SK-N-SH (cell line): ENCODE measurements at regions not wholly inside any gene's neighbourhood (a gene's known extent, or its start where the extent isn't known, plus 50 kb on each side); places are given as distances from the start of the nearest gene placed in this dataset.

Source experiments
- CTCF ChIA-PET: fragments of 300-600, 350-600 bp; formaldehyde crosslinking; extraction: SDS; loops from one replicate; lab custom pipeline; 2021; lab: Yijun Ruan, JAX
- POLR2A ChIA-PET: fragments of 350-600 bp; sonication (Branson Sonifier 250); formaldehyde crosslinking; extraction: SDS; loops from one replicate; lab custom pipeline; 2020; ENCODE audit warnings: antibody characterized with exemption, inconsistent platforms; lab: Yijun Ruan, JAX
- DNase-seq: peaks from one replicate; pipeline ENCODE4 v3.0.0; 2012
- H2AFZ ChIP-seq: fragments of 200-600 bp; sonication (generic); 2 replicates; pipeline ENCODE4 v1.8.1; 2016; ENCODE audit warnings: antibody characterized with exemption, mild to moderate bottlenecking, low read depth
- H3F3A ChIP-seq: fragments of 200-600 bp; sonication (generic); replicated peaks from 2 replicates; pipeline ENCODE3; 2016; ENCODE audit warnings: antibody characterized with exemption, mild to moderate bottlenecking; ENCODE audit not compliant: insufficient read depth
- H3K27ac ChIP-seq, 2 experiments: fragments of 200-500 bp in 1 of 2; fragments of 200-600 bp in 1 of 2; sonication (Bioruptor generic) in 1 of 2; sonication (generic), shearing (Covaris generic) in 1 of 2; 2 replicates each; pipeline versions ENCODE4 v1.5.1 to v1.6.1; 2014 to 2016; ENCODE audit warnings: low read depth in 2 of 2, inconsistent platforms in 1 of 2, low read length in 1 of 2, mild to moderate bottlenecking in 1 of 2, mixed read lengths in 1 of 2
- H3K27me3 ChIP-seq: fragments of 200-600 bp; sonication (generic), shearing (Covaris generic); 2 replicates; pipeline ENCODE4 v1.6.1; 2016; ENCODE audit warnings: mixed run types; ENCODE audit not compliant: insufficient read depth
- H3K36me3 ChIP-seq, 2 experiments: fragments of 200-500 bp in 1 of 2; fragments of 200-600 bp in 1 of 2; sonication (Bioruptor generic) in 1 of 2; sonication (generic) in 1 of 2; replicated peaks in 1 of 2; 2 replicates each; pipeline versions ENCODE3 to v1.5.1; 2014 to 2016; ENCODE audit warnings: low read length in 1 of 2, mild to moderate bottlenecking in 1 of 2; ENCODE audit not compliant: insufficient read depth in 2 of 2, control insufficient read depth in 1 of 2
- H3K4me1 ChIP-seq, 2 experiments: fragments of 200-500 bp in 1 of 2; fragments of 200-600 bp in 1 of 2; sonication (Bioruptor generic) in 1 of 2; sonication (generic), shearing (Covaris generic) in 1 of 2; 2 replicates each; pipeline versions ENCODE4 v1.5.1 to v1.6.1; 2014 to 2016; ENCODE audit warnings: low read depth in 1 of 2, low read length in 1 of 2, mixed run types in 1 of 2; ENCODE audit not compliant: insufficient read depth in 2 of 2, control insufficient read depth in 1 of 2
- H3K4me2 ChIP-seq: fragments of 200-600 bp; sonication (generic), shearing (Covaris generic); 2 replicates; pipeline ENCODE4 v1.6.1; 2017; ENCODE audit warnings: mixed run types
- H3K4me3 ChIP-seq, 2 experiments: fragments of 200-500 bp in 1 of 2; fragments of 200-600 bp in 1 of 2; sonication (Bioruptor generic) in 1 of 2; sonication (generic), shearing (Covaris generic) in 1 of 2; 2 replicates each; pipeline versions ENCODE4 v1.5.1 to v1.8.1; 2014 to 2016; ENCODE audit warnings: low read depth in 2 of 2, inconsistent platforms in 1 of 2, low read length in 1 of 2, mild to moderate bottlenecking in 1 of 2, mixed read lengths in 1 of 2, moderate library complexity in 1 of 2
- H3K79me2 ChIP-seq: fragments of 200-600 bp; sonication (generic); 2 replicates; pipeline ENCODE4 v1.8.1; 2017; ENCODE audit warnings: mild to moderate bottlenecking; ENCODE audit not compliant: insufficient read depth
- H3K9ac ChIP-seq: fragments of 200-600 bp; sonication (generic); 2 replicates; pipeline ENCODE4 v1.6.1; 2017; ENCODE audit warnings: mixed run types
- H3K9me2 ChIP-seq: fragments of 200-600 bp; sonication (generic); 2 replicates; pipeline ENCODE4 v1.6.1; 2017; ENCODE audit warnings: mixed run types
- H3K9me3 ChIP-seq: fragments of 200-600 bp; sonication (generic); 2 replicates; pipeline ENCODE4 v1.6.1; 2017; ENCODE audit warnings: mixed run types, mild to moderate bottlenecking, moderate library complexity
- H4K20me1 ChIP-seq: fragments of 200-600 bp; sonication (generic); 2 replicates; pipeline ENCODE4 v1.6.1; 2017; ENCODE audit warnings: mild to moderate bottlenecking, mixed run types; ENCODE audit not compliant: insufficient read depth
- CHD2 ChIP-seq: fragments of 150-350 bp; IDR thresholded peaks from 2 replicates; pipeline ENCODE4 v1.6.1; 2018; ENCODE audit warnings: low read length; ENCODE audit not compliant: partially characterized antibody
- EP300 ChIP-seq, 2 experiments: IDR thresholded peaks; 2 replicates each; pipeline versions ENCODE4 v1.4.0 to v1.6.1; 2012; ENCODE audit warnings: borderline replicate concordance in 1 of 2, low read depth in 1 of 2, low read length in 1 of 2
- EZH2phosphoT487 ChIP-seq: fragments of 200-600 bp; sonication (generic); IDR thresholded peaks from 2 replicates; pipeline ENCODE4 v1.6.1; 2017; ENCODE audit warnings: low read depth, mixed run types, mild to moderate bottlenecking, antibody characterized with exemption, moderate library complexity, borderline replicate concordance
- GABPA ChIP-seq: IDR thresholded peaks from 2 replicates; pipeline ENCODE4 v1.4.0; 2012; ENCODE audit warnings: low read depth, mild to moderate bottlenecking
- GATA2 ChIP-seq: sonication (generic); formaldehyde crosslinking; IDR thresholded peaks from 2 replicates; pipeline ENCODE4 v1.5.0; 2020; ENCODE audit warnings: mild to moderate bottlenecking, missing genetic modification reagents
- IRF3 ChIP-seq: fragments of 150-350 bp; IDR thresholded peaks from 2 replicates; pipeline ENCODE4 v1.6.1; 2016; ENCODE audit warnings: mild to moderate bottlenecking, low read depth, low read length
- MEF2A ChIP-seq: IDR thresholded peaks from 2 replicates; pipeline ENCODE4 v1.4.0; 2012; ENCODE audit warnings: low read depth, borderline replicate concordance
- NFIC ChIP-seq: IDR thresholded peaks from 2 replicates; pipeline ENCODE4 v1.4.0; 2012; ENCODE audit warnings: borderline replicate concordance
- POLR2AphosphoS5 ChIP-seq: IDR thresholded peaks from 2 replicates; pipeline ENCODE4 v1.6.1; 2012; ENCODE audit warnings: low read depth, low read length
- REST ChIP-seq: IDR thresholded peaks from 2 replicates; pipeline ENCODE4 v1.6.1; 2012; ENCODE audit warnings: mild to moderate bottlenecking, low read depth, low read length, moderate library complexity
- RXRA ChIP-seq: IDR thresholded peaks from 2 replicates; pipeline ENCODE4 v1.4.0; 2012; ENCODE audit warnings: low read depth, mild to moderate bottlenecking, borderline replicate concordance
- SMC3 ChIP-seq: IDR thresholded peaks from 2 replicates; pipeline ENCODE4 v1.6.1; 2012; ENCODE audit warnings: low read depth, low read length, improper control_type of control experiment
- TCF12 ChIP-seq: IDR thresholded peaks from 2 replicates; pipeline ENCODE4 v1.4.0; 2012
- USF1 ChIP-seq: IDR thresholded peaks from 2 replicates; pipeline ENCODE4 v1.4.0; 2012; ENCODE audit warnings: low read depth, borderline replicate concordance
- YY1 ChIP-seq: IDR thresholded peaks from 2 replicates; pipeline ENCODE4 v1.4.0; 2012; ENCODE audit warnings: low read depth, mild to moderate bottlenecking
- WGBS: methylation state at CpG from one replicate; pipeline ENCODE4 v1.1.6; 2017; ENCODE audit warnings: low lambda C conversion rate; 5-methylcytosine and 5-hydroxymethylcytosine counted together

GRCh38 chr1:104617474-104617873 is 867.8 kb downstream of the AMY1C start:
- H3K79me2 ChIP-seq = no peaks in the 10 kb centered on the region
- WGBS = 44% methylated on average over 5 of the region's 5 CpGs
- H3K9me2 ChIP-seq = no peaks in the 10 kb centered on the region
- ChIA-PET POLR2A (no interaction called here), CTCF (no interaction called here)
- H3K4me3 ChIP-seq = no peak overlapping the region
- TF ChIP-seq REST = no peak
- TF ChIP-seq YY1 = no peak
- no peak for TF ChIP-seq CHD2
- TF ChIP-seq, all 33 proteins: peak for 0
- no peak overlapping the region for H3K4me2 ChIP-seq
- H3K4me1 ChIP-seq = no peaks in the 10 kb centered on the region
- no peaks in the 10 kb centered on the region for H4K20me1 ChIP-seq
- no peaks in the 10 kb centered on the region for H3K36me3 ChIP-seq
- H3K27ac ChIP-seq = no peak overlapping the region
- H3K9me3 ChIP-seq = no peaks in the 10 kb centered on the region
- no peak for DNase-seq
- no peak overlapping the region for H2AFZ ChIP-seq
- H3K9ac ChIP-seq = no peak overlapping the region
- H3K27me3 ChIP-seq = no peaks in the 10 kb centered on the region
- H3F3A ChIP-seq = no peaks in the 10 kb centered on the region

GRCh38 chr1:104621221-104621620 is 871.5 kb downstream of the AMY1C start:
- Histone ChIP-seq H4K20me1 (no peaks in the 10 kb centered on the region), H3K4me3 (no peak overlapping the region), H3K27me3 (no peaks in the 10 kb centered on the region), H3K9ac (no peak overlapping the region), H2AFZ (no peak overlapping the region), H3K36me3 (no peaks in the 10 kb centered on the region), H3K4me2 (no peak overlapping the region), H3F3A (no peaks in the 10 kb centered on the region), H3K9me2 (no peaks in the 10 kb centered on the region), H3K79me2 (no peaks in the 10 kb centered on the region), H3K9me3 (no peaks in the 10 kb centered on the region; the same call in 1 of the 2 replicates), H3K27ac (no peak overlapping the region), H3K4me1 (no peaks in the 10 kb centered on the region)
- DNase-seq = no peak
- POLR2A ChIA-PET = no interaction called here
- CTCF ChIA-PET = interaction anchor here (1.2 kb wide), 1 partner anchor 677 kb away, joined by 3 read pairs; no protein-coding TSS in a partner anchor
- 49% methylated on average over 2 of the region's 2 CpGs for WGBS
- TF ChIP-seq EP300 (IDR thresholded peaks at IDR 0.05; ENCODE audit: borderline replicate concordance in 1 of 2, low read depth in 1 of 2, low read length in 1 of 2) (no peak), RXRA (no peak)

GRCh38 chr1:104624538-104624937 is 874.8 kb downstream of the AMY1C start:
- no peaks in the 10 kb centered on the region for H3K79me2 ChIP-seq
- ChIA-PET POLR2A (no interaction called here), CTCF (no interaction called here)
- H3K27ac ChIP-seq = no peak overlapping the region
- H3F3A ChIP-seq = no peaks in the 10 kb centered on the region
- 22% methylated on average over 1 of the region's 1 CpG for WGBS
- no peak for DNase-seq
- no peaks in the 10 kb centered on the region for H3K9me2 ChIP-seq
- no peaks in the 10 kb centered on the region; the same call in 1 of the 2 replicates for H3K9me3 ChIP-seq
- H3K4me1 ChIP-seq = no peaks in the 10 kb centered on the region
- H3K9ac ChIP-seq = no peak overlapping the region
- H4K20me1 ChIP-seq = no peaks in the 10 kb centered on the region
- TF ChIP-seq SMC3 = no peak
- no peak for TF ChIP-seq USF1
- no peak for TF ChIP-seq TCF12
- TF ChIP-seq POLR2AphosphoS5 = no peak
- TF ChIP-seq GABPA = no peak
- no peak for TF ChIP-seq GATA2 (CRISPR knock-in tag)
- no peak for TF ChIP-seq IRF3
- TF ChIP-seq CHD2 = no peak
- no peak for TF ChIP-seq EZH2phosphoT487
- TF ChIP-seq NFIC = no peak
- no peak for TF ChIP-seq RXRA
- no peak for TF ChIP-seq MEF2A
- H3K36me3 ChIP-seq = no peaks in the 10 kb centered on the region
- no peaks in the 10 kb centered on the region for H3K27me3 ChIP-seq
- no peak overlapping the region for H2AFZ ChIP-seq
- H3K4me2 ChIP-seq = no peak overlapping the region
- H3K4me3 ChIP-seq = no peak overlapping the region
